ENCODE measurements at regions not wholly inside any gene's neighbourhood (a gene's known extent, or its start where the extent isn't known, plus 50 kb on each side); places are given as distances from the start of the nearest gene placed in this dataset.

- DNase-seq (ENCODE audit: low read depth in 1 of 2, low spot score in 2 of 2) (no peak), FAIRE-seq (no peak)
- H2BK120ac ChIP-seq (replicated peaks; ENCODE audit: low read depth, low read length) = no peak overlapping the region
- no peak overlapping the region for H3K18ac ChIP-seq (ENCODE audit: extremely low read depth, low read length)
- no peaks in the 10 kb centered on the region for H3K23me2 ChIP-seq (ENCODE audit: low read depth, low read length)
- no peak overlapping the region for H3K4ac ChIP-seq (replicated peaks; ENCODE audit: insufficient read length, low read depth, low read length)
- POLR2A ChIA-PET (ENCODE audit: partially characterized antibody) = no interaction called here
- no peak overlapping the region for H3K14ac ChIP-seq (ENCODE audit: insufficient read length)
- H3K27me3 ChIP-seq (replicated peaks in 1 of 4; ENCODE audit: control insufficient read depth in 3 of 4, extremely low read depth in 1 of 4, insufficient read depth in 3 of 4, low read length in 3 of 4) = no peaks in the 10 kb centered on the region
- no peak overlapping the region for H3K4me2 ChIP-seq (ENCODE audit: insufficient read depth in 1 of 2, low read depth in 2 of 2, low read length in 2 of 2)
- H3K4me3 ChIP-seq (ENCODE audit: extremely low read depth in 1 of 4, insufficient read depth in 2 of 4, low read depth in 3 of 4, low read length in 4 of 4) = no peak overlapping the region
- H3K23ac ChIP-seq (ENCODE audit: insufficient read length) = no peak overlapping the region
- no peaks in the 10 kb centered on the region for H3K79me1 ChIP-seq (ENCODE audit: low read depth, low read length)
- no peaks in the 10 kb centered on the region for H4K20me1 ChIP-seq (replicated peaks in 1 of 2; ENCODE audit: control insufficient read depth in 1 of 2, insufficient read depth in 2 of 2, low read length in 2 of 2)
- no peak overlapping the region for H3K27ac ChIP-seq (ENCODE audit: low read depth, low read length)
- H2BK12ac ChIP-seq (ENCODE audit: low read depth, low read length) = no peak overlapping the region
- no peak overlapping the region for H2AFZ ChIP-seq (ENCODE audit: low read length)
- no peaks in the 10 kb centered on the region; a peak in 2 of 7 replicates for H3K4me1 ChIP-seq (replicated peaks in 1 of 4; ENCODE audit: control insufficient read depth in 3 of 4, insufficient read depth in 4 of 4, low read length in 3 of 4)
- CTCF ChIA-PET (ENCODE audit: partially characterized antibody) = interaction anchor here (1.2 to 1.7 kb wide), 2 partner anchors 19 to 20 kb away, joined by 3 to 14 read pairs; no protein-coding TSS in a partner anchor
- H3K79me2 ChIP-seq (ENCODE audit: control insufficient read depth in 1 of 2, insufficient read depth in 2 of 2, low read length in 2 of 2) = no peaks in the 10 kb centered on the region
- H2BK20ac ChIP-seq (ENCODE audit: low read length) = no peak overlapping the region
- no peak overlapping the region for H3K9ac ChIP-seq (replicated peaks in 1 of 4; ENCODE audit: extremely low read depth in 1 of 4, low read depth in 3 of 4, low read length in 3 of 4)
- no peak overlapping the region for H2BK5ac ChIP-seq (ENCODE audit: low read depth, low read length)
- H3K9me3 ChIP-seq (ENCODE audit: insufficient read depth in 2 of 2, low read depth in 1 of 2, low read length in 1 of 2) = peaks cover 0 to 4% of the 10 kb centered on the region in 2 experiments; a peak in 1 of 4 replicates
- H4K8ac ChIP-seq (ENCODE audit: extremely low read depth, insufficient read depth, low read length) = no peak overlapping the region
- no peak overlapping the region for H3K56ac ChIP-seq (replicated peaks; ENCODE audit: insufficient read length, low read depth, low read length)
- H3K36me3 ChIP-seq (ENCODE audit: control insufficient read depth in 2 of 4, insufficient read depth in 4 of 4, low read length in 3 of 4) = no peaks in the 10 kb centered on the region
- no peak overlapping the region for H2BK15ac ChIP-seq (ENCODE audit: low read length)
- H2AK5ac ChIP-seq (ENCODE audit: low read depth, low read length) = no peak overlapping the region
- no peak overlapping the region for H4K91ac ChIP-seq (replicated peaks; ENCODE audit: insufficient read length, low read length)
- H4K5ac ChIP-seq (ENCODE audit: insufficient read length, low read depth, low read length) = no peak overlapping the region
- TF ChIP-seq TAF1 (IDR thresholded peaks at IDR 0.05; ENCODE audit: low read depth, low read length) = no peak
- no peak for TF ChIP-seq CEBPB (IDR thresholded peaks at IDR 0.05; ENCODE audit: low read depth, low read length)
- no peak for TF ChIP-seq ZNF274 (IDR thresholded peaks at IDR 0.05; ENCODE audit: borderline replicate concordance, extremely low read depth, low read length)
Measured at GRCh38 chr2:58852905-58853304, 611.8 kb upstream of the FANCL start.
